GM06990 (cell line): ENCODE measurements at regions not wholly inside any gene's neighbourhood (a gene's known extent, or its start where the extent isn't known, plus 50 kb on each side); places are given as distances from the start of the nearest gene placed in this dataset.

Source experiments
- DNase-seq: peaks from one replicate; pipeline ENCODE4 v3.0.0-alpha.2; 2011; ENCODE audit not compliant: insufficient read length; ENCODE audit errors: extremely low read depth
- H3K27me3 ChIP-seq: replicated peaks from 2 replicates; pipeline ENCODE4 v1.6.0; 2011; ENCODE audit warnings: low read length; ENCODE audit not compliant: control insufficient read depth, insufficient read depth
- H3K36me3 ChIP-seq: 2 replicates; pipeline ENCODE4 v1.5.1; 2011; ENCODE audit warnings: low read length; ENCODE audit not compliant: control insufficient read depth, insufficient read depth
- H3K4me3 ChIP-seq: replicated peaks from 2 replicates; pipeline ENCODE4 v1.5.1; 2011; ENCODE audit warnings: low read depth, mild to moderate bottlenecking, control low read depth, low read length
- TF ChIP-seq, protein P1 (sequence below): IDR thresholded peaks from 2 replicates; pipeline ENCODE4 v1.5.1; 2011; ENCODE audit warnings: low read length, control low read depth, mild to moderate bottlenecking, inconsistent platforms; ENCODE audit not compliant: insufficient read depth, poor library complexity, severe bottlenecking

DNA sequence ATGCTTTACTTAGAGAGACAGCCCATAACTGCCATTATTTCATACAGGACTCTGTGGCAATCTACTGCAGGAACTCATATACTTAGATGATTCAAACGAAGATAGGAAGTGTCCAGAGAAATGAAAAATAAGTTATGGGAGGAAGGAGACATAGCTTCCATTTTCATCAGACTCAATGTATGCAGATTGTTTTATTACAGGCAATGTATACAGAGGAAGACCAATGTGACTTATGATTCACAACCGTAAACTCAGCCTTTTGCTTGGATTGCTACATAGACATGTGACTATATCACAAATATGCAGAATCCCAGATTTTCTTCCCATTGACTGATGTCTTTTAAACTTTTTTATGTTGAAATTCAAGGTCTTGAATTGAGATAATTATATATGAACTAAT, 793.4 kb downstream of the SATB2 start:
- Histone ChIP-seq H3K36me3 (no peaks in the 10 kb centered on the region), H3K27me3 (no peaks in the 10 kb centered on the region), H3K4me3 (no peak overlapping the region)
- TF ChIP-seq, protein P1, sequence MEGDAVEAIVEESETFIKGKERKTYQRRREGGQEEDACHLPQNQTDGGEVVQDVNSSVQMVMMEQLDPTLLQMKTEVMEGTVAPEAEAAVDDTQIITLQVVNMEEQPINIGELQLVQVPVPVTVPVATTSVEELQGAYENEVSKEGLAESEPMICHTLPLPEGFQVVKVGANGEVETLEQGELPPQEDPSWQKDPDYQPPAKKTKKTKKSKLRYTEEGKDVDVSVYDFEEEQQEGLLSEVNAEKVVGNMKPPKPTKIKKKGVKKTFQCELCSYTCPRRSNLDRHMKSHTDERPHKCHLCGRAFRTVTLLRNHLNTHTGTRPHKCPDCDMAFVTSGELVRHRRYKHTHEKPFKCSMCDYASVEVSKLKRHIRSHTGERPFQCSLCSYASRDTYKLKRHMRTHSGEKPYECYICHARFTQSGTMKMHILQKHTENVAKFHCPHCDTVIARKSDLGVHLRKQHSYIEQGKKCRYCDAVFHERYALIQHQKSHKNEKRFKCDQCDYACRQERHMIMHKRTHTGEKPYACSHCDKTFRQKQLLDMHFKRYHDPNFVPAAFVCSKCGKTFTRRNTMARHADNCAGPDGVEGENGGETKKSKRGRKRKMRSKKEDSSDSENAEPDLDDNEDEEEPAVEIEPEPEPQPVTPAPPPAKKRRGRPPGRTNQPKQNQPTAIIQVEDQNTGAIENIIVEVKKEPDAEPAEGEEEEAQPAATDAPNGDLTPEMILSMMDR, result no peak
- DNase-seq, result no peak

DNA sequence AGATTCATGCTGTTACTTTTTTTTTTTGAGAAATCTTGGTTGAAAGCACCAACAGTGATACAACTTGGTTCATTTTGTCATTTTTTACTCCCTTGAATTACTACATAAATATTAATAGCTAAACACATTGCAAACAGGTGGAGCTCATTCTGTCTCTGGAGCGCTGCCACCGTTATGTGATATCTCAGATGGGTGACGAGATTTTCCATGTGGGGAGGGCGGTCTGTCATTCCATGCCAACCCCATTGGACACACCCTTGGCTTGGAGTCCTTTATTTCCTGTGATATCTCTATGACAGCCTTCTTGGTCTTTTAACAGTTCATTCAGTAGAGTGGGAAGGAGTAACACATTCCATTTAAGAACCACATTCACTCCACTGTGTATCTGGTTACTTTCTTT, 794.8 kb downstream of the SATB2 start:
- TF ChIP-seq, protein P1, result no peak
- no peak overlapping the region for H3K4me3 ChIP-seq
- DNase-seq, result no peak
- H3K36me3 ChIP-seq, result no peaks in the 10 kb centered on the region
- no peaks in the 10 kb centered on the region for H3K27me3 ChIP-seq

DNA sequence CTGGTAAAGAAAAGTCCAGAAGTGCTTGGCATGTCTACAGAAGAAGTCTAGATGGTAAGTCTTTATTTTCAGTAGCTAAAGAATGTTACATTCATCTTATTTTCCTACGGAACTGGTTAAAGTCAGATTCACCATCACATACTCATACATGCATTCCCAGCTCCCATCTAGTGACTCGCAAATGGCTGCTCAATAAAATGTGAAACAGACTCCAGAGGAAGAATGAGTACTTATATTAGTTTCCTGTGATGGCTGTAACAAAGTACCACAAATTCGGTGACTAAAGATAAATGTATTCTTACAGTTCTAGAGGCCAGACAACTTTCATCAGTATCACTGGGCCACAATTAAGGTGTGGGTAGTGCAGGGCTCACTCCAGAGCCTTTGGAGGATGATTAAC, 797.2 kb downstream of the SATB2 start:
- no peak for DNase-seq
- H3K36me3 ChIP-seq, result no peaks in the 10 kb centered on the region
- H3K4me3 ChIP-seq, result no peak overlapping the region
- TF ChIP-seq, protein P1, result no peak
- H3K27me3 ChIP-seq, result no peaks in the 10 kb centered on the region

- H3K36me3 ChIP-seq, result no peaks in the 10 kb centered on the region
Observed at GRCh38 chr2:198659096-198659870, 798.5 kb downstream of the SATB2 start.

DNA sequence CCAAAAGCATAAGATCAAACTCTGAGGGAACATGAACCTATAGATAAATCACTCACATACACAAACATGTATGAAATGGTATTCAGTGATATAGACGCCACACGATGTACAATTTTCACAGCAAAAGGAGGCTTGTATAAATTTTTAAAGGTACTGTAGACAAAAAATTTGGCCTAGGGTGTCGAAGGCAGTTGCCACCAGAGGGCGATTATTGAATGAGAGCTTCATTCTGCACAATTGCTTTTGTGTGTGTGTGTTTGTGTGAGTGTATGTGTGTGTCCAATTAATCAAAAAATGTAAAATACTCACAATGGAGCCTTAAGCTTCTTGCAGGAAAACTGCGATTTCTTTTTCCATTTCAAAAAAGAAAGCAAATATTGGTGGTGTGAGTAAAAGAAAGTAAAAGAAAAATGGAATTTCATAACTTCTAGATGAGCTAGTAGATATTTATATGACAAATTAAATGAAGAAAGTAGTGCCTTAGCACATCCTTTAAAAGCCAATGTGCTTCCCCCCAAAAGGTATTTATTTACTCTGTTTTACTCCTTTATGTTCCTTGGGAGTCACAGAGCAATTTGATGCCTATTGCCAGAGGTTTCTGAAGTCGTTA, 800.1 kb downstream of the SATB2 start:
- DNase-seq, result no peak
- Histone ChIP-seq H3K4me3 (no peak overlapping the region), H3K27me3 (no peaks in the 10 kb centered on the region), H3K36me3 (no peaks in the 10 kb centered on the region)
- TF ChIP-seq, protein P1, result peak; percentile 64

More at GRCh38 chr2:198659096-198659870, 798.5 kb downstream of the SATB2 start:
- Histone ChIP-seq H3K27me3 (no peaks in the 10 kb centered on the region), H3K4me3 (no peak overlapping the region)
- DNase-seq, result no peak
- TF ChIP-seq, protein P1, result no peak
